K562 (cell line): ENCODE measurements at regions not wholly inside any gene's neighbourhood (a gene's known extent, or its start where the extent isn't known, plus 50 kb on each side); places are given as distances from the start of the nearest gene placed in this dataset.

Experiments used
- ATAC-seq: fragments of 200-7000 bp; cut with Tn5 transposase; 3 replicates; pipeline ENCODE4 v1.9.1; 2020; ENCODE audit warnings: moderate library complexity
- BruUV-seq: library from RNA; stranded (reverse); fragments of 400-500 nt; replicated peaks from 2 replicates; lab custom pipeline; 2021; lab: Mats Ljungman, UMichigan
- CTCF ChIA-PET: fragments of 300-600 bp; formaldehyde crosslinking; extraction: SDS; loops from one replicate; lab custom pipeline; 2021; ENCODE audit warnings: low intra/inter-chr PET ratio; lab: Yijun Ruan, JAX
- POLR2A ChIA-PET: fragments of 300-600, 350-650 bp; sonication (Branson Sonifier 250); formaldehyde crosslinking; extraction: SDS; loops from one replicate; lab custom pipeline; 2021; ENCODE audit warnings: antibody characterized with exemption, inconsistent platforms; lab: Yijun Ruan, JAX
- DNase-seq, 4 experiments: peaks; one replicate each; pipeline versions ENCODE4 v3.0.0 to v3.0.0-alpha.2; 2011 to 2018; ENCODE audit warnings: low spot score in 3 of 4, mixed read lengths in 3 of 4; ENCODE audit errors: extremely low read depth in 1 of 4
- FAIRE-seq: peaks from 2 replicates; lab custom pipeline; 2011; peaks lifted over from hg19 to GRCh38; lab: Jason Lieb, UNC
- H2AFZ ChIP-seq: 2 replicates; pipeline ENCODE4 v1.6.0; 2011; ENCODE audit warnings: low read depth, low read length, control low read depth, inconsistent platforms
- H3K27ac ChIP-seq: fragments of 200-600 bp; 3 replicates; pipeline ENCODE4 v1.8.0; 2011; ENCODE audit warnings: low read depth, mild to moderate bottlenecking, control low read depth, inconsistent platforms, low read length, moderate library complexity, mixed read lengths; ENCODE audit errors: extremely low read depth
- H3K27me3 ChIP-seq, 2 experiments: fragments of 300-600 bp in 1 of 2; 2 replicates in 1 of 2; 3 replicates in 1 of 2; pipeline versions ENCODE4 v1.6.0 to v1.8.0; 2011; ENCODE audit warnings: inconsistent platforms in 2 of 2, low read length in 2 of 2, mild to moderate bottlenecking in 1 of 2, mixed read lengths in 1 of 2, moderate library complexity in 1 of 2; ENCODE audit not compliant: control insufficient read depth in 2 of 2, insufficient read depth in 2 of 2
- H3K36me3 ChIP-seq: fragments of 300-600 bp; 3 replicates; pipeline ENCODE4 v1.8.0; 2011; ENCODE audit warnings: mild to moderate bottlenecking, low read length, inconsistent platforms; ENCODE audit not compliant: control insufficient read depth, insufficient read depth
- H3K4me1 ChIP-seq, 2 experiments: fragments of 200-600 bp in 1 of 2; replicated peaks in 1 of 2; 2 replicates in 1 of 2; 3 replicates in 1 of 2; pipeline versions ENCODE4 v1.5.1 to v1.8.0; 2011; ENCODE audit warnings: inconsistent platforms in 2 of 2, low read length in 2 of 2, mild to moderate bottlenecking in 1 of 2, mixed read lengths in 1 of 2, moderate library complexity in 1 of 2; ENCODE audit not compliant: control insufficient read depth in 2 of 2, insufficient read depth in 2 of 2
- H3K4me2 ChIP-seq: 2 replicates; pipeline ENCODE4 v1.6.1; 2011; ENCODE audit warnings: low read length, control low read depth, inconsistent platforms, mixed read lengths; ENCODE audit not compliant: insufficient read depth
- H3K4me3 ChIP-seq: fragments of 200-600 bp; sonication (generic), shearing (Covaris generic); 2 replicates; pipeline ENCODE4 v1.5.1; 2016; ENCODE audit warnings: control low read depth, inconsistent platforms
- H3K79me2 ChIP-seq: fragments of 200-600 bp; 3 replicates; pipeline ENCODE4 v1.8.0; 2011; ENCODE audit warnings: low read length, inconsistent platforms; ENCODE audit not compliant: control insufficient read depth, insufficient read depth
- H3K9ac ChIP-seq, 2 experiments: 2 replicates each; pipeline versions ENCODE4 v1.6.0 to v1.6.1; 2011; ENCODE audit warnings: low read depth in 2 of 2, low read length in 2 of 2, control low read depth in 1 of 2, inconsistent platforms in 1 of 2, mild to moderate bottlenecking in 1 of 2, mixed read lengths in 1 of 2; ENCODE audit not compliant: insufficient read depth in 1 of 2
- H3K9me1 ChIP-seq: one replicate; pipeline ENCODE4 v1.6.0; 2011; ENCODE audit warnings: inconsistent platforms, mild to moderate bottlenecking, low read length, moderate library complexity; ENCODE audit not compliant: control insufficient read depth, insufficient read depth
- H3K9me3 ChIP-seq: replicated peaks from 2 replicates; pipeline ENCODE4 v1.5.1; 2011; ENCODE audit warnings: low read depth, low read length, inconsistent platforms; ENCODE audit not compliant: control insufficient read depth, insufficient read depth
- H4K20me1 ChIP-seq: replicated peaks from 2 replicates; pipeline ENCODE4 v1.6.1; 2011; ENCODE audit warnings: low read length, inconsistent platforms, mixed read lengths; ENCODE audit not compliant: control insufficient read depth, insufficient read depth
- FOXA3 ChIP-seq, 2 experiments: fragments of 450-650 bp in 1 of 2; sonication (generic) in 1 of 2; formaldehyde crosslinking; IDR thresholded peaks in 1 of 2; conservative IDR thresholded peaks in 1 of 2; 2 replicates each; pipeline versions ENCODE4 v1.4.0 to v1.8.0; 2020 to 2022; ENCODE audit warnings: mild to moderate bottlenecking in 2 of 2, missing genetic modification reagents in 1 of 2
- NFE2L1 ChIP-seq: fragments of 450-650 bp; IDR thresholded peaks from 2 replicates; pipeline ENCODE4 v1.6.1; 2016; ENCODE audit warnings: missing genetic modification characterization, low read depth, mild to moderate bottlenecking, missing compliant biosample characterization, moderate library complexity, borderline replicate concordance
- PRMT5 ChIP-seq: sonication (generic); formaldehyde crosslinking; IDR thresholded peaks from 2 replicates; pipeline ENCODE4 v1.5.0; 2020; ENCODE audit warnings: missing genetic modification reagents
- SMAD3 ChIP-seq: fragments of 450-650 bp; formaldehyde crosslinking; conservative IDR thresholded peaks from 2 replicates; pipeline ENCODE4 v1.4.0; 2020; ENCODE audit warnings: mild to moderate bottlenecking
- SMARCB1 ChIP-seq: IDR thresholded peaks from 2 replicates; pipeline ENCODE4 v1.6.1; 2011; ENCODE audit warnings: improper control_type of control experiment, low read depth; ENCODE audit not compliant: insufficient read length
- TEAD2 ChIP-seq: fragments of 450-650 bp; IDR thresholded peaks from 2 replicates; pipeline ENCODE4 v1.6.1; 2016; ENCODE audit warnings: missing genetic modification characterization, control low read depth, missing compliant biosample characterization
- ZC3H8 ChIP-seq: fragments of 450-650 bp; IDR thresholded peaks from 2 replicates; pipeline ENCODE4 v1.6.1; 2017
- ZNF12 ChIP-seq: sonication (generic); formaldehyde crosslinking; IDR thresholded peaks from 2 replicates; pipeline ENCODE4 v1.4.0; 2020; ENCODE audit warnings: mild to moderate bottlenecking, missing genetic modification reagents
- ZNF253 ChIP-seq: fragments of 250-450 bp; sonication (Bioruptor Pico); conservative IDR thresholded peaks from 2 replicates; pipeline ENCODE4 v1.6.1; 2021; ENCODE audit warnings: mild to moderate bottlenecking
- ZNF699 ChIP-seq: fragments of 250-450 bp; sonication (Bioruptor Pico); IDR thresholded peaks from 2 replicates; pipeline ENCODE4 v1.8.0; 2021; ENCODE audit warnings: mild to moderate bottlenecking, moderate library complexity; ENCODE audit not compliant: insufficient replicate concordance
- WGBS: fragments of 100-300 bp; shearing (Covaris generic); methylation state at CpG from one replicate; pipeline ENCODE4 v1.1.6; 2016; ENCODE audit warnings: low coverage, mixed read lengths; ENCODE audit not compliant: insufficient coverage; ENCODE audit errors: missing lambda C conversion rate; 5-methylcytosine and 5-hydroxymethylcytosine counted together
- in situ Hi-C: fragments of 300-500 bp; cut with MboI; formaldehyde crosslinking; loops from 4 replicates; pipeline ENCODE4 v1.15.0; 2018; ENCODE audit warnings: inconsistent platforms, mixed read lengths
- intact Hi-C: fragments of 100-400 bp; cut with micrococcal nuclease; formaldehyde crosslinking; loops from 2 replicates; pipeline ENCODE4 v1.14.2; 2022
- TF ChIP-seq, protein P1 (sequence below): sonication (generic); formaldehyde crosslinking; IDR thresholded peaks from 2 replicates; pipeline ENCODE4 v1.8.1; 2023; ENCODE audit warnings: mild to moderate bottlenecking, missing genetic modification reagents
- TF ChIP-seq, protein P2 (sequence below): fragments of 250-450 bp; sonication (Bioruptor Pico); IDR thresholded peaks from 2 replicates; pipeline ENCODE4 v1.5.0; 2020; ENCODE audit warnings: mild to moderate bottlenecking, borderline replicate concordance

DNA sequence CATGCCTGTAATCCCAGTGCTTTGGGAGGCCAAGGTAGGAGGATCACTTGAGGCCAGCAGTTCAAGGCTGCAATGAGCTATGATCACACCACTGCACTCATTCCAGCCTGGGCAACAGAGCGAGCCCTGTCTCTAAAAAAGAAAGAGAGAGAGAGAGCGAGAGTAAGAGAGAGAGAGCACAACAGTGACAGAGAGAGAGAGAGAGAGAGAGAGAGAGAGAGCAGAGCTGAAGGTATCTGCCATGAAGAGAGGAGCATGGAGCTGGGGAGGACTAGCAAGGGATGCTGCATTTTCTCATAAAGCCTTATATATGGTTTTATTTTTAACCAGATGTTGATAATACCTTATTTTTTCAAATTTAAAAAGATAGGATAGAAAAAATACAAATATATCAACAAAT is 84.5 kb upstream of the RNF32 start:
- BruUV-seq = no TSS peak
- no peak overlapping the region for H2AFZ ChIP-seq
- no peak overlapping the region for H3K4me3 ChIP-seq
- intact Hi-C loops = no loop called here
- no peak for TF ChIP-seq SMAD3 (CRISPR knock-in tag)
- TF ChIP-seq, protein P1, sequence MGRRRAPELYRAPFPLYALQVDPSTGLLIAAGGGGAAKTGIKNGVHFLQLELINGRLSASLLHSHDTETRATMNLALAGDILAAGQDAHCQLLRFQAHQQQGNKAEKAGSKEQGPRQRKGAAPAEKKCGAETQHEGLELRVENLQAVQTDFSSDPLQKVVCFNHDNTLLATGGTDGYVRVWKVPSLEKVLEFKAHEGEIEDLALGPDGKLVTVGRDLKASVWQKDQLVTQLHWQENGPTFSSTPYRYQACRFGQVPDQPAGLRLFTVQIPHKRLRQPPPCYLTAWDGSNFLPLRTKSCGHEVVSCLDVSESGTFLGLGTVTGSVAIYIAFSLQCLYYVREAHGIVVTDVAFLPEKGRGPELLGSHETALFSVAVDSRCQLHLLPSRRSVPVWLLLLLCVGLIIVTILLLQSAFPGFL = no peak
- no peak for TF ChIP-seq ZNF253 (CRISPR knock-in tag)
- no peak for TF ChIP-seq FOXA3 (CRISPR knock-in tag; conservative IDR thresholded peaks at IDR 0.05 in 1 of 2, IDR thresholded peaks at IDR 0.05 in 1 of 2)
- TF ChIP-seq ZNF12 = no peak
- TF ChIP-seq TEAD2 (tag) = no peak
- no peak for TF ChIP-seq ZNF699 (CRISPR knock-in tag)
- no peak for TF ChIP-seq PRMT5 (CRISPR knock-in tag)
- no peak for TF ChIP-seq NFE2L1
- TF ChIP-seq SMARCB1 = no peak
- no peak for TF ChIP-seq ZC3H8
- TF ChIP-seq, protein P2, sequence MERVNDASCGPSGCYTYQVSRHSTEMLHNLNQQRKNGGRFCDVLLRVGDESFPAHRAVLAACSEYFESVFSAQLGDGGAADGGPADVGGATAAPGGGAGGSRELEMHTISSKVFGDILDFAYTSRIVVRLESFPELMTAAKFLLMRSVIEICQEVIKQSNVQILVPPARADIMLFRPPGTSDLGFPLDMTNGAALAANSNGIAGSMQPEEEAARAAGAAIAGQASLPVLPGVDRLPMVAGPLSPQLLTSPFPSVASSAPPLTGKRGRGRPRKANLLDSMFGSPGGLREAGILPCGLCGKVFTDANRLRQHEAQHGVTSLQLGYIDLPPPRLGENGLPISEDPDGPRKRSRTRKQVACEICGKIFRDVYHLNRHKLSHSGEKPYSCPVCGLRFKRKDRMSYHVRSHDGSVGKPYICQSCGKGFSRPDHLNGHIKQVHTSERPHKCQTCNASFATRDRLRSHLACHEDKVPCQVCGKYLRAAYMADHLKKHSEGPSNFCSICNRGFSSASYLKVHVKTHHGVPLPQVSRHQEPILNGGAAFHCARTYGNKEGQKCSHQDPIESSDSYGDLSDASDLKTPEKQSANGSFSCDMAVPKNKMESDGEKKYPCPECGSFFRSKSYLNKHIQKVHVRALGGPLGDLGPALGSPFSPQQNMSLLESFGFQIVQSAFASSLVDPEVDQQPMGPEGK (CRISPR knock-in tag) = no peak
- no peaks in the 10 kb centered on the region for H3K9me3 ChIP-seq
- no peaks in the 10 kb centered on the region for H4K20me1 ChIP-seq
- POLR2A ChIA-PET = interaction anchor here (1.0 to 1.6 kb wide), 2 partner anchors 12 to 272 kb away, joined by 3 to 10 read pairs; no protein-coding TSS in a partner anchor
- no peak overlapping the region for H3K4me2 ChIP-seq
- 0% methylated on average over 2 of the region's 2 CpGs for WGBS
- peaks cover 2 to 25% of the 10 kb centered on the region in 2 experiments; a peak in 4 of 5 replicates for H3K27me3 ChIP-seq
- H3K9ac ChIP-seq = no peak overlapping the region
- H3K27ac ChIP-seq = no peak overlapping the region
- DNase-seq (no peak), ATAC-seq (no peak), FAIRE-seq (no peak)
- CTCF ChIA-PET = no interaction called here
- no peaks in the 10 kb centered on the region for H3K36me3 ChIP-seq
- H3K79me2 ChIP-seq = no peaks in the 10 kb centered on the region
- in situ Hi-C loops = no loop called here
- no peaks in the 10 kb centered on the region for H3K4me1 ChIP-seq
- no peaks in the 10 kb centered on the region for H3K9me1 ChIP-seq
